ENCODE measurements at regions not wholly inside any gene's neighbourhood (a gene's known extent, or its start where the extent isn't known, plus 50 kb on each side); places are given as distances from the start of the nearest gene placed in this dataset.

- no peak for DNase-seq
Measured at GRCh38 chr3:78344918-78345317, 1305.0 kb downstream of the ROBO2 start.

GRCh38 chr3:78347176-78347575, 1307.3 kb downstream of the ROBO2 start:
- DNase-seq = no peak

GRCh38 chr3:78348664-78349063, 1308.8 kb downstream of the ROBO2 start:
- no peak for DNase-seq

GRCh38 chr3:78349571-78349970, 1309.7 kb downstream of the ROBO2 start:
- DNase-seq = no peak

GRCh38 chr3:78351334-78351733, 1311.4 kb downstream of the ROBO2 start:
- DNase-seq = no peak

- DNase-seq = no peak
Measured at GRCh38 chr3:78353231-78353630, 1313.3 kb downstream of the ROBO2 start.

- DNase-seq = no peak
Measured at GRCh38 chr3:78360849-78361248, 1321.0 kb downstream of the ROBO2 start.

- DNase-seq = no peak
Measured at GRCh38 chr3:78368636-78369345, 1328.9 kb downstream of the ROBO2 start.

GRCh38 chr3:78390221-78390620, 1350.3 kb downstream of the ROBO2 start:
- no peak for DNase-seq

- DNase-seq = no peak
Measured at GRCh38 chr3:78398401-78398800, 1358.5 kb downstream of the ROBO2 start.

- no peak for DNase-seq
Measured at GRCh38 chr3:78402720-78403119, 1362.8 kb downstream of the ROBO2 start.

GRCh38 chr3:78405745-78406144, 1362.1 kb downstream of the ROBO1 start:
- DNase-seq = no peak

- DNase-seq = no peak
Measured at GRCh38 chr3:78406396-78406795, 1361.4 kb downstream of the ROBO1 start.

GRCh38 chr3:78410077-78410476, 1357.7 kb downstream of the ROBO1 start:
- DNase-seq = no peak

- no peak for DNase-seq
Measured at GRCh38 chr3:78414261-78414660, 1353.5 kb downstream of the ROBO1 start.

GRCh38 chr3:78420611-78421010, 1347.2 kb downstream of the ROBO1 start:
- no peak for DNase-seq

- DNase-seq = no peak
Measured at GRCh38 chr3:78421247-78421966, 1346.4 kb downstream of the ROBO1 start.

- no peak for DNase-seq
Measured at GRCh38 chr3:78424656-78425055, 1343.1 kb downstream of the ROBO1 start.

GRCh38 chr3:78426454-78426853, 1341.3 kb downstream of the ROBO1 start:
- DNase-seq = no peak

GRCh38 chr3:78427303-78427702, 1340.5 kb downstream of the ROBO1 start:
- DNase-seq = no peak

- no peak for DNase-seq
Measured at GRCh38 chr3:78430741-78431140, 1337.1 kb downstream of the ROBO1 start.

GRCh38 chr3:78434801-78435200, 1333.0 kb downstream of the ROBO1 start:
- DNase-seq = no peak

- DNase-seq = no peak
Measured at GRCh38 chr3:78455166-78455565, 1312.6 kb downstream of the ROBO1 start.

GRCh38 chr3:78455712-78456433, 1311.9 kb downstream of the ROBO1 start:
- DNase-seq = no peak

Data from NCI-H1436 (cell line).